ENCODE measurements at regions not wholly inside any gene's neighbourhood (a gene's known extent, or its start where the extent isn't known, plus 50 kb on each side); places are given as distances from the start of the nearest gene placed in this dataset.

DNA sequence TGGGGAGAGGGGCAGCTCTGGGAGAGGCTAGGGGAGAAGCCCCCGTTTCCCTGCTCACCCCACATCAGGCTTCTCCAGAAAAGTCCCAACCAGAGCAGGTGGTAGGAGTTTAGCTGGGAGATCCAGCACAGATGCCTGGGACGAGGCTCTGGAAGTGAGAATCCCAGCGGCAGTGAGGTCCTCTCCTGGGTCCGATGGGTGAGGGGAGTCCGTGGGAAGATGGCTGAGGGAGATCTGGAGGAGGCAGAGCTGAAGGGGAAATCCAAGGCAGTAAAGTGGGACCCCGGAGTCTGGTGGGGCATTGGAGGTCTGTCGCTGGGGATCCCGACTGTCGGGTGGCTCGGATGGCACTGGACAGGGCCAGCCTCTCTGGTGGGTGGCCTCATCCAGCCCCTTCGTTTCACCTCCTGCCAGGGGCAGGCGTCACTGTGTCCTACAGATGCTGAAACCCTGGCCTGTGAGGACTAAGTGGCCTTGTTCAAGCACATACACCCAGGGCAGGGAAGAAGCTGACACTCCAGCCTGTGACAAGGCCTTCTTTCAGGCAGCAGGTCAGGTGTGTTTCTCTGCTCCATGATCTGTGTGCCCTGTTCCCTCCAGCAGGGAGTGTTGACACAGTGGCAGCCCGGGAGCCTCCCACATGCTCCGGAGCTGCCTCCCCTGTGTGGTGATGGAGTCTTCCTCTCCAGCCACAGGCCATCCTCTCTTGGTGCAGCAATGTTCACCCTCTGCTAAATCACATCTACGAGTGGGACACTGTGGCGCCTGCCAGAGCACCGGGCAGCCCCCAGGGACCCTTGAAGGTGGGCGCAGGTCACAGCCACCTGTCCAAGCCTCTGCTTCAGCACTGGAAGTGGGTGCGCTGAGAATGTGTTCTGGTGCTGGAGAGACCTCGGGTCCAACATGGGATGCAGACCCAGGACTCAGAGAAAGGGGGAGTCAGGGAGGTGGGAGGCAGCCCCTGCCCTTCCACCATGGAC lies 850.8 kb downstream of the BRD1 start:
- H3K36me3 ChIP-seq (ENCODE audit: low read depth), result no peaks in the 10 kb centered on the region
- ATAC-seq (ENCODE audit: low read depth) (no peak), DNase-seq (ENCODE audit: low spot score) (no peak)
- no peaks in the 10 kb centered on the region for H3K4me1 ChIP-seq (ENCODE audit: insufficient read depth, poor library complexity, severe bottlenecking)
- H3K4me3 ChIP-seq (ENCODE audit: severe bottlenecking), result no peak overlapping the region
- TF ChIP-seq, protein P1, sequence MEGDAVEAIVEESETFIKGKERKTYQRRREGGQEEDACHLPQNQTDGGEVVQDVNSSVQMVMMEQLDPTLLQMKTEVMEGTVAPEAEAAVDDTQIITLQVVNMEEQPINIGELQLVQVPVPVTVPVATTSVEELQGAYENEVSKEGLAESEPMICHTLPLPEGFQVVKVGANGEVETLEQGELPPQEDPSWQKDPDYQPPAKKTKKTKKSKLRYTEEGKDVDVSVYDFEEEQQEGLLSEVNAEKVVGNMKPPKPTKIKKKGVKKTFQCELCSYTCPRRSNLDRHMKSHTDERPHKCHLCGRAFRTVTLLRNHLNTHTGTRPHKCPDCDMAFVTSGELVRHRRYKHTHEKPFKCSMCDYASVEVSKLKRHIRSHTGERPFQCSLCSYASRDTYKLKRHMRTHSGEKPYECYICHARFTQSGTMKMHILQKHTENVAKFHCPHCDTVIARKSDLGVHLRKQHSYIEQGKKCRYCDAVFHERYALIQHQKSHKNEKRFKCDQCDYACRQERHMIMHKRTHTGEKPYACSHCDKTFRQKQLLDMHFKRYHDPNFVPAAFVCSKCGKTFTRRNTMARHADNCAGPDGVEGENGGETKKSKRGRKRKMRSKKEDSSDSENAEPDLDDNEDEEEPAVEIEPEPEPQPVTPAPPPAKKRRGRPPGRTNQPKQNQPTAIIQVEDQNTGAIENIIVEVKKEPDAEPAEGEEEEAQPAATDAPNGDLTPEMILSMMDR (IDR thresholded peaks at IDR 0.05; ENCODE audit: poor library complexity, severe bottlenecking), result no peak
- H3K9me3 ChIP-seq (ENCODE audit: severe bottlenecking), result peaks cover 2% of the 10 kb centered on the region
- no peaks in the 10 kb centered on the region for H3K27me3 ChIP-seq (ENCODE audit: insufficient read depth, poor library complexity, severe bottlenecking)
- no peak overlapping the region for H3K27ac ChIP-seq (ENCODE audit: poor library complexity, severe bottlenecking)

GRCh38 chr22:48975886-48976285 lies 851.8 kb downstream of the BRD1 start:
- Histone ChIP-seq H3K27me3 (ENCODE audit: insufficient read depth, poor library complexity, severe bottlenecking) (no peaks in the 10 kb centered on the region), H3K27ac (ENCODE audit: poor library complexity, severe bottlenecking) (no peak overlapping the region), H3K9me3 (ENCODE audit: severe bottlenecking) (peaks cover 2% of the 10 kb centered on the region), H3K4me3 (ENCODE audit: severe bottlenecking) (no peak overlapping the region), H3K36me3 (ENCODE audit: low read depth) (no peaks in the 10 kb centered on the region), H3K4me1 (ENCODE audit: insufficient read depth, poor library complexity, severe bottlenecking) (no peaks in the 10 kb centered on the region)
- TF ChIP-seq, protein P1 (IDR thresholded peaks at IDR 0.05; ENCODE audit: poor library complexity, severe bottlenecking), result no peak
- DNase-seq (ENCODE audit: low spot score), result no peak
- ATAC-seq (ENCODE audit: low read depth), result no peak

GRCh38 chr22:48975316-48975741 lies 852.3 kb downstream of the BRD1 start:
- H3K9me3 ChIP-seq (ENCODE audit: severe bottlenecking), result peaks cover 2% of the 10 kb centered on the region
- TF ChIP-seq, protein P1 (IDR thresholded peaks at IDR 0.05; ENCODE audit: poor library complexity, severe bottlenecking), result no peak
- no peaks in the 10 kb centered on the region for H3K27me3 ChIP-seq (ENCODE audit: insufficient read depth, poor library complexity, severe bottlenecking)
- H3K4me1 ChIP-seq (ENCODE audit: insufficient read depth, poor library complexity, severe bottlenecking), result no peaks in the 10 kb centered on the region
- H3K27ac ChIP-seq (ENCODE audit: poor library complexity, severe bottlenecking), result no peak overlapping the region
- H3K4me3 ChIP-seq (ENCODE audit: severe bottlenecking), result no peak overlapping the region
- no peak for ATAC-seq (ENCODE audit: low read depth)
- no peak for DNase-seq (ENCODE audit: low spot score)
- no peaks in the 10 kb centered on the region for H3K36me3 ChIP-seq (ENCODE audit: low read depth)

DNA sequence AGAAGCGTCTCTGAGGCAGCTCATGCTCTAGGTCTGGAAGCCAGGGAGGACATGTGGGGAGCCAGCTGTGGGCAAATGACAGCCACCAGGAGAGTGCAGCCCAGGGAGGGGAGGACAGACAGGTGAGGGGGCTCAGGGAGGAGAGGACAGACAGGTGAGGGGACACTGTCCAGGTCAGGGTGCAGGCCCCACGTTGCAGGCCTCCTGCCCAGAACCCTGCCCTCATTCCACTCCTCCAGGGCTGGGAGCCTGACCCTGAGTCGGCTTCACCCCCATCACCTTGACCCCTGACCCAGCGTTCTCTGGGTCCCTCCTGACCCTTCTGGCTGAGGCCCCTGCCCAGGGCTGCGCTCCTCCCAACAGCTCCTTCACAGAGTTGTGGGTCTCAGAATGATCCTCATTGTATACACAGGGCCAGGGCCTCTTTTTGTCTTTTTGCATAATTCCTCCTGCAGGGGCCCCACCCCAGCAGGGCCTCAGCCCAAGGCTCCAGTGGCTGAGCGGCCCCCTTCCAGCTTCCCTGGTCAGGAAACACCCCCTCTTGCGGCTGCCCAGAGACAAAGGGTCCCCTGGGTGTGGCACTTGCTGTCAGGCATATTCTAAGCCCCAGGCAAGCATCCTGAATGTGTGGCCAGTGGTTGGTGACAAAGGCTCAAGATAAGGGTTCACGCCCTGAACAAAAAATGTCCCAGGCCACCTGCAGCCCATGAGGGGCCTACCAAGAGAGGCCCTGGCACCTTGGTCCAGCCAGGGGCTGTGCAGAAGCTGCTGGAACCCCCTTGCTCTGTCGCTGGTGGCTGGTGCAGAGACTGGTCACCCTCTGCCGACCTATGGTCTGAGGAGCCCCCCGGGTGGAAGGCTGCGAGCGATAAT lies 853.0 kb downstream of the BRD1 start:
- Histone ChIP-seq H3K27ac (ENCODE audit: poor library complexity, severe bottlenecking) (no peak overlapping the region), H3K4me1 (ENCODE audit: insufficient read depth, poor library complexity, severe bottlenecking) (no peaks in the 10 kb centered on the region), H3K36me3 (ENCODE audit: low read depth) (no peaks in the 10 kb centered on the region), H3K4me3 (ENCODE audit: severe bottlenecking) (no peak overlapping the region), H3K9me3 (ENCODE audit: severe bottlenecking) (peaks cover 2% of the 10 kb centered on the region), H3K27me3 (ENCODE audit: insufficient read depth, poor library complexity, severe bottlenecking) (no peaks in the 10 kb centered on the region)
- no peak for DNase-seq (ENCODE audit: low spot score)
- TF ChIP-seq, protein P1 (IDR thresholded peaks at IDR 0.05; ENCODE audit: poor library complexity, severe bottlenecking), result no peak
- ATAC-seq (ENCODE audit: low read depth), result no peak
